ENCODE measurements at regions not wholly inside any gene's neighbourhood (a gene's known extent, or its start where the extent isn't known, plus 50 kb on each side); places are given as distances from the start of the nearest gene placed in this dataset.

DNA sequence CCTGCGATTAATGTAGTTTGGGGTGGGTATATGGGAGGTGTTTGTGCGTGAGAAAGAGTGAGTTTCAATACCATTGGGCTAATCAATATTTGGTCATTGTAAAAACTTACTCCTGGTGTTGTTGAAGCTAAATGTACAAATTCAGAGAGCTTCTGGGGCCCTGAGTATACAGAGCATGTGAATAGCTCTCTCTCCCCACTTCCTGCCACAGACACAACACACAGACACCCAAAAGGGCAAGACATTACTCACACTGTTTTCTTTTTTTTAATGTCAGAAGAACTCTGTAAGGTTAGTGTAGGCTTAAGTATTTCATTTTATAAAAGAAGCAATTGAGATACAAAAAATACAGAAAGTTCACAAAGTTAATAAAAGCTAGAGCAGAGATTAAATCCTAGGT, 151.3 kb upstream of the KCNIP4 start:
- Histone ChIP-seq H2AFZ (ENCODE audit: low read depth, low read length) (no peak overlapping the region), H3K4me1 (ENCODE audit: control insufficient read depth, extremely low read depth, insufficient read depth, low read length) (no peaks in the 10 kb centered on the region), H3K4me3 (replicated peaks in 1 of 3; ENCODE audit: insufficient read depth in 1 of 3, low read depth in 1 of 3, low read length in 3 of 3) (no peak overlapping the region), H3K9me1 (replicated peaks; ENCODE audit: control insufficient read depth, extremely low read depth, insufficient read depth, low read length) (no peaks in the 10 kb centered on the region), H3K9ac (replicated peaks; ENCODE audit: extremely low read depth, insufficient read depth, low read length) (no peak overlapping the region), H4K20me1 (replicated peaks; ENCODE audit: control insufficient read depth, extremely low read depth, insufficient read depth, low read length) (no peaks in the 10 kb centered on the region), H3K79me2 (ENCODE audit: control insufficient read depth, insufficient read depth, low read length) (no peaks in the 10 kb centered on the region), H3K9me3 (replicated peaks; ENCODE audit: control insufficient read depth, insufficient read depth, low read length) (no peaks in the 10 kb centered on the region), H3K27me3 (ENCODE audit: control insufficient read depth in 2 of 2, insufficient read depth in 2 of 2, low read length in 2 of 2) (no peaks in the 10 kb centered on the region), H3K36me3 (ENCODE audit: control insufficient read depth in 2 of 2, extremely low read depth in 1 of 2, insufficient read depth in 2 of 2, low read length in 2 of 2) (no peaks in the 10 kb centered on the region), H3K27ac (ENCODE audit: insufficient read depth, low read depth, low read length) (no peak overlapping the region), H3K4me2 (ENCODE audit: insufficient read depth, low read length) (no peak overlapping the region)
- CTCF ChIA-PET: no interaction called here
- DNase-seq (ENCODE audit: low read depth, low spot score) (no peak), FAIRE-seq (no peak)
- dilution Hi-C loops (cut with MboI; ENCODE audit: extremely low pct_ligation_motif_present, low sequenced_read_pairs): no loop called here
- intact Hi-C loops (cut with micrococcal nuclease): no loop called here
- TF ChIP-seq MYC (IDR thresholded peaks at IDR 0.05; ENCODE audit: low read depth, low read length): no peak
- TF ChIP-seq, protein P1, sequence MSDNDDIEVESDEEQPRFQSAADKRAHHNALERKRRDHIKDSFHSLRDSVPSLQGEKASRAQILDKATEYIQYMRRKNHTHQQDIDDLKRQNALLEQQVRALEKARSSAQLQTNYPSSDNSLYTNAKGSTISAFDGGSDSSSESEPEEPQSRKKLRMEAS (IDR thresholded peaks at IDR 0.05; ENCODE audit: insufficient read depth, insufficient read length): no peak
- TF ChIP-seq GATA2 (IDR thresholded peaks at IDR 0.05; ENCODE audit: insufficient read depth, insufficient read length, low read depth, low read length): no peak
- no TSS peak for BruUV-seq (replicated peaks)
- POLR2A ChIA-PET: no interaction called here

DNA sequence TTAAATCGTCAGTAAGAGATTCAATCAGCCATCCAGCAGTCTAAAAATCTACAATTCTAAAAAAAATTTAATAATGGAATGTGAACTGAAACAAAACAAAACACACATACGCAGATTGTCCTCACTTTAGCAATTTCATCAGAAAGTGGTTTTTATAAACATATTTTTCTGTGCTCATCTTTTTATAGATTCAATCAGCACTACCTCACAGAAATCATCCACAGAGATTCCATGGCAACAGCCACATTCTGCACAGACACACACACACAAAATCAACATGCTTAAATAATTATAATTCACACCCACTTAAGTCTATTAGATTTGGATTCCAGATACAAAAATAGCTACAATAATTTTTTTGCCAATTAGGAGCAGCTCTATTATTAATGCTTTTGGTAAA, 149.0 kb upstream of the KCNIP4 start:
- BruUV-seq (replicated peaks): no TSS peak
- no peak overlapping the region for H2AFZ ChIP-seq (ENCODE audit: low read depth, low read length)
- no peak overlapping the region for H3K4me3 ChIP-seq (replicated peaks in 1 of 3; ENCODE audit: insufficient read depth in 1 of 3, low read depth in 1 of 3, low read length in 3 of 3)
- no peak overlapping the region for H3K9ac ChIP-seq (replicated peaks; ENCODE audit: extremely low read depth, insufficient read depth, low read length)
- no peaks in the 10 kb centered on the region for H3K4me1 ChIP-seq (ENCODE audit: control insufficient read depth, extremely low read depth, insufficient read depth, low read length)
- no peak overlapping the region for H3K4me2 ChIP-seq (ENCODE audit: insufficient read depth, low read length)
- H4K20me1 ChIP-seq (replicated peaks; ENCODE audit: control insufficient read depth, extremely low read depth, insufficient read depth, low read length): no peaks in the 10 kb centered on the region
- CTCF ChIA-PET: no interaction called here
- dilution Hi-C loops (cut with MboI; ENCODE audit: extremely low pct_ligation_motif_present, low sequenced_read_pairs) (no loop called here), intact Hi-C loops (cut with micrococcal nuclease) (no loop called here)
- POLR2A ChIA-PET: no interaction called here
- no peaks in the 10 kb centered on the region for H3K9me3 ChIP-seq (replicated peaks; ENCODE audit: control insufficient read depth, insufficient read depth, low read length)
- no peaks in the 10 kb centered on the region for H3K9me1 ChIP-seq (replicated peaks; ENCODE audit: control insufficient read depth, extremely low read depth, insufficient read depth, low read length)
- H3K79me2 ChIP-seq (ENCODE audit: control insufficient read depth, insufficient read depth, low read length): no peaks in the 10 kb centered on the region
- DNase-seq (ENCODE audit: low read depth, low spot score) (no peak), FAIRE-seq (no peak)
- TF ChIP-seq POLR2A (IDR thresholded peaks at IDR 0.05; ENCODE audit: low read depth, low read length): no peak
- TF ChIP-seq, protein P2, sequence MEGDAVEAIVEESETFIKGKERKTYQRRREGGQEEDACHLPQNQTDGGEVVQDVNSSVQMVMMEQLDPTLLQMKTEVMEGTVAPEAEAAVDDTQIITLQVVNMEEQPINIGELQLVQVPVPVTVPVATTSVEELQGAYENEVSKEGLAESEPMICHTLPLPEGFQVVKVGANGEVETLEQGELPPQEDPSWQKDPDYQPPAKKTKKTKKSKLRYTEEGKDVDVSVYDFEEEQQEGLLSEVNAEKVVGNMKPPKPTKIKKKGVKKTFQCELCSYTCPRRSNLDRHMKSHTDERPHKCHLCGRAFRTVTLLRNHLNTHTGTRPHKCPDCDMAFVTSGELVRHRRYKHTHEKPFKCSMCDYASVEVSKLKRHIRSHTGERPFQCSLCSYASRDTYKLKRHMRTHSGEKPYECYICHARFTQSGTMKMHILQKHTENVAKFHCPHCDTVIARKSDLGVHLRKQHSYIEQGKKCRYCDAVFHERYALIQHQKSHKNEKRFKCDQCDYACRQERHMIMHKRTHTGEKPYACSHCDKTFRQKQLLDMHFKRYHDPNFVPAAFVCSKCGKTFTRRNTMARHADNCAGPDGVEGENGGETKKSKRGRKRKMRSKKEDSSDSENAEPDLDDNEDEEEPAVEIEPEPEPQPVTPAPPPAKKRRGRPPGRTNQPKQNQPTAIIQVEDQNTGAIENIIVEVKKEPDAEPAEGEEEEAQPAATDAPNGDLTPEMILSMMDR (IDR thresholded peaks at IDR 0.05; ENCODE audit: extremely low read depth in 1 of 2, insufficient read depth in 1 of 2, low read depth in 1 of 2, low read length in 2 of 2): no peak
- TF ChIP-seq, protein P1 (IDR thresholded peaks at IDR 0.05; ENCODE audit: insufficient read depth, insufficient read length): no peak
- TF ChIP-seq EZH2 (IDR thresholded peaks at IDR 0.05; ENCODE audit: borderline replicate concordance, low read depth, low read length, severe bottlenecking): no peak
- no peak for TF ChIP-seq FOS (IDR thresholded peaks at IDR 0.05; ENCODE audit: borderline replicate concordance, insufficient read depth, low read length)
- no peak for TF ChIP-seq JUN (IDR thresholded peaks at IDR 0.05; ENCODE audit: borderline replicate concordance, insufficient read depth, insufficient read length, low read depth)
- no peak for TF ChIP-seq MYC (IDR thresholded peaks at IDR 0.05; ENCODE audit: low read depth, low read length)
- TF ChIP-seq POLR2AphosphoS5 (IDR thresholded peaks at IDR 0.05; ENCODE audit: insufficient read depth, low read depth, low read length): no peak
- no peak for TF ChIP-seq GATA2 (IDR thresholded peaks at IDR 0.05; ENCODE audit: insufficient read depth, insufficient read length, low read depth, low read length)
- no peaks in the 10 kb centered on the region for H3K27me3 ChIP-seq (ENCODE audit: control insufficient read depth in 2 of 2, insufficient read depth in 2 of 2, low read length in 2 of 2)
- H3K27ac ChIP-seq (ENCODE audit: insufficient read depth, low read depth, low read length): no peak overlapping the region
- H3K36me3 ChIP-seq (ENCODE audit: control insufficient read depth in 2 of 2, extremely low read depth in 1 of 2, insufficient read depth in 2 of 2, low read length in 2 of 2): no peaks in the 10 kb centered on the region

Data from endothelial cell of umbilical vein (primary cell).